ENCODE measurements at regions not wholly inside any gene's neighbourhood (a gene's known extent, or its start where the extent isn't known, plus 50 kb on each side); places are given as distances from the start of the nearest gene placed in this dataset.
A peak's percentile ranks its signal among the peaks of the same experiment; 100 is the strongest.
"Not testable (repeated sequence)": the region's sequence is repeated elsewhere in the genome, so short reads cannot be mapped to it uniquely, and the experiment has no call there.

DNA sequence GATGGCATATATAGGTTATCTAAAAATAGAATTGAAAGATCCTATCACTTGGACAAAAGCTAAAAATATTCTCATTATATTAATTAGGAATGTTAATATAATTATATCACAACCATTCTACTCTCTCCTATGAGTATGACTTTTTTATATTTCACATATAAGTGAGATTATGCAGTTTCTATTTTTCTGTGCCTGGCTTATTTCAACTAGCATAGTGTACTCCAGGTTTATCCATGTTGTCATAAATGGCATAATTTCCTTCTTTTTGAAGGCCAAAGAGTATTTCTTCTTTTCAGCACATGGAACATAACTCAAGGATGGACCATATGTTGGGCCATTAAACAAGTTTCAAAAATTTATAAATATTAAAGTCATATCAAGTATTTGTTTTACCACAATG, 421.2 kb upstream of the CTSO start:
- peaks cover 10% of the 10 kb centered on the region; the same call in 1 of the 2 replicates for H3K36me3 Mint-ChIP-seq (ENCODE audit: low read depth)
- no peaks in the 10 kb centered on the region for H3K9me3 Mint-ChIP-seq
- no peak overlapping the region for H3K4me3 Mint-ChIP-seq
- DNase-seq: no peak
- TF ChIP-seq, protein P1, sequence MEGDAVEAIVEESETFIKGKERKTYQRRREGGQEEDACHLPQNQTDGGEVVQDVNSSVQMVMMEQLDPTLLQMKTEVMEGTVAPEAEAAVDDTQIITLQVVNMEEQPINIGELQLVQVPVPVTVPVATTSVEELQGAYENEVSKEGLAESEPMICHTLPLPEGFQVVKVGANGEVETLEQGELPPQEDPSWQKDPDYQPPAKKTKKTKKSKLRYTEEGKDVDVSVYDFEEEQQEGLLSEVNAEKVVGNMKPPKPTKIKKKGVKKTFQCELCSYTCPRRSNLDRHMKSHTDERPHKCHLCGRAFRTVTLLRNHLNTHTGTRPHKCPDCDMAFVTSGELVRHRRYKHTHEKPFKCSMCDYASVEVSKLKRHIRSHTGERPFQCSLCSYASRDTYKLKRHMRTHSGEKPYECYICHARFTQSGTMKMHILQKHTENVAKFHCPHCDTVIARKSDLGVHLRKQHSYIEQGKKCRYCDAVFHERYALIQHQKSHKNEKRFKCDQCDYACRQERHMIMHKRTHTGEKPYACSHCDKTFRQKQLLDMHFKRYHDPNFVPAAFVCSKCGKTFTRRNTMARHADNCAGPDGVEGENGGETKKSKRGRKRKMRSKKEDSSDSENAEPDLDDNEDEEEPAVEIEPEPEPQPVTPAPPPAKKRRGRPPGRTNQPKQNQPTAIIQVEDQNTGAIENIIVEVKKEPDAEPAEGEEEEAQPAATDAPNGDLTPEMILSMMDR (IDR thresholded peaks at IDR 0.05): no peak
- no peak overlapping the region for H3K27ac Mint-ChIP-seq
- no peaks in the 10 kb centered on the region for H3K27me3 Mint-ChIP-seq (ENCODE audit: insufficient read depth)
- peaks cover 33% of the 10 kb centered on the region for H3K4me1 Mint-ChIP-seq (ENCODE audit: low read depth)

DNA sequence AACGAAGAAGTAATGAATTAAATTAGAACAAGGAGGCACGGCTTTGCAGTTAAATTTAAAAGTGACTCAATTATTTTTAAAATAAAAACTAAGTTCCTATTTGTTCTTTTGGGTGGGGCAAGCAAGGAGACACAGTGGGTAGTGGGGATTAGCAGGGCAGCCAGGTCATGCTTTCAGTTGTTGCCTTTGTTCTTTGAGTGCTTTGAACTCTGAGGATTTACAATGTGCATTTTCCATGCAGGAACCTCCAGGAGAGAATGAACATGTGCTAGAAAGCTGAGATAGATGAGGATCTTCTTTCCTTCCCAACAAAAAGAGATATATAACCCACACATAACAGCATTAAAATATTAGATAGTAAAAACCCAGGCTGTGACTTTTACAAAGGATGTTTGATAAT, 420.4 kb upstream of the CTSO start:
- TF ChIP-seq, protein P1 (IDR thresholded peaks at IDR 0.05): no peak
- Mint-ChIP-seq H3K27me3 (ENCODE audit: insufficient read depth) (no peaks in the 10 kb centered on the region), H3K27ac (no peak overlapping the region), H3K36me3 (ENCODE audit: low read depth) (peaks cover 10% of the 10 kb centered on the region; the same call in 1 of the 2 replicates), H3K4me3 (no peak overlapping the region), H3K9me3 (no peaks in the 10 kb centered on the region), H3K4me1 (ENCODE audit: low read depth) (peaks cover 33% of the 10 kb centered on the region)
- no peak for DNase-seq

DNA sequence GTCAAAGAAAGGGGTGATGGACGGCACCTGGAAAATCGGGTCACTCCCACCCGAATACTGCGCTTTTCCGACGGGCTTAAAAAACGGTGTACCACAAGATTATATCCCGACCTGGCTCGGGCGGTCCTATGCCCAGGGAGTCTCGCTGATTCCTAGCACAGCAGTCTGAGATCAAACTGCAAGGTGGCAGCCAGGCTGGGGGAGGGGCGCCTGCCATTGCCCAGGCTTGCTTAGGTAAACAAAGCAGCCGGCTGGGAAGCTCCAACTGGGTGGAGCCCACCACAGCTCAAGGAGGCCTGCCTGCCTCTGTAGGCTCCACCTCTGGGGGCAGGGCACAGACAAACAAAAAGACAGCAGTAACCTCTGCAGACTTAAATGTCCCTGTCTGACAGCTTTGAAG, 413.8 kb upstream of the CTSO start:
- H3K36me3 Mint-ChIP-seq (ENCODE audit: low read depth); H3K4me3 Mint-ChIP-seq; DNase-seq; H3K27me3 Mint-ChIP-seq (ENCODE audit: insufficient read depth); H3K9me3 Mint-ChIP-seq; H3K27ac Mint-ChIP-seq: not testable (repeated sequence)
- H3K4me1 Mint-ChIP-seq (ENCODE audit: low read depth): peaks cover 14% of the 10 kb centered on the region

DNA sequence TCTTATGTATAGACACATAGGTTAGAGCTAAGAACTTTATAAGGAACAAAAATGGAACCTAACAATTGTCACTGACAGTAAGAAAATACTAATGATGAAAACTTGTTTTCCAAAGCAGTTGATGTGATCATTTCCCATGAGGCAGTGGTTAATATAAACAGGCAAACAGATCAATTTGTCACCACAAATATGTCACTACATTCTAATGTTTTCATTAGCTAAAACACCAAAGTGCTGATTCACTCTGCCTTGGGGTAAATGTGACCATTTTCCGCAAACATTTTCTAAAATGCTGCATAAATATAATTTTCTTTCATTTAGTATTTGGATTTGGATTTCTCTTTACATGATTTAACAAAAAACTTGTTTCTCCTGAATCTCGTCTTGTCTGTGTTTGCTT, 408.9 kb upstream of the CTSO start:
- peak; percentile 37 for DNase-seq
- Mint-ChIP-seq H3K36me3 (ENCODE audit: low read depth) (no peaks in the 10 kb centered on the region), H3K4me1 (ENCODE audit: low read depth) (peaks cover 17% of the 10 kb centered on the region), H3K27ac (peak overlapping the region; percentile 38), H3K4me3 (no peak overlapping the region), H3K9me3 (no peaks in the 10 kb centered on the region), H3K27me3 (ENCODE audit: insufficient read depth) (no peaks in the 10 kb centered on the region)
- TF ChIP-seq, protein P1 (IDR thresholded peaks at IDR 0.05): no peak

DNA sequence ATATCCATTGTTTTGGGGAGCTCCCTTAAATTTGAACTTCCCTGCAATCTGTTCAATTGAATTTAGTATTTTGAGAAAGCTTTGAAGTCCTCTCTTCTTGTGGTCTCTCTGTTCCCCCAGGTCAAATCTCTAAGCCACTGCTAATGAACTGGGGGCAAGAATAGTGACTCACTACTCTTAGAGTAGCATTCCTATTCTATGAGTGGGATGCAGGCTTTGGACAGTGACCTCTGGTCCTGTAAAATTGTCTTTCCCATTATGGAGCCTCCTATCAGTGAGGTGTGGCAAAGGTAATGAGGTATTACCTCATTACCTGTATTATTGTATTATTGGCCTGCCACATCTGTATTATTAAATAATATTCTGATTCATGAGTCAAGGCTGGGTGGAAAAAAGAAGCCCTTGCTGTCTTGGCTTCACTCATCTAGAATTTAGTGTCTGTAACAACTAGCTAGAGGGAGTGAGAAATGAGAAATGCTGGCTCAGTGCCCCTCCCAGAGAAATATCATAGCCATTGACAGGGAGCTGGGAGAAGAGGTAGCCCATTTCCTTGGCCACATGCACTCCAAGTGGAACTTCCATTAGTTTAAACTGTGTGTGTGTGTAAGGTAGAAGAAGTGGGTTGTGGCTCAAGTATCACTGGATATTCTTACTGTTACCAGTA, 393.9 kb upstream of the CTSO start:
- H3K4me1 Mint-ChIP-seq (ENCODE audit: low read depth): peaks cover 31% of the 10 kb centered on the region

DNA sequence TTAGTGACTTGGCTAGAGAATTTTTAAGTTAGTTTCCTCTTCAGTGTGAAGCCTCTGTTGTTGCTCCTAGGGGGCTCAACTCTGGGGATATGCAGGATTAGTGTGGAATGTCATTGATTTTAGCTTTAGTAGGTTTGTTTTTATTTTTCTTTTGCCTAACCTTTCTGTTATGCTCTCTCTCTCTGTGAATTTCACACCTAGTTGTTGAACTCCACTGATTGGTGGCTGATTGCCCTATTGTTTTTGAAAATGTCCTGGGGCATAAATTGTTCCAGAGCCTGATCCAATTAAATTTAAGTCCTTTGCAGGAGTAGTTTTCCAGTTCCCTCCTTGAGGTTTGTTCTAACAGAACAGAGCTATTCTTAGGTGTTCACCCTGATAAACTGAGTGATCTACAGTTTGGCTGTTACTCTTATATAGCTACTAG, 393.3 kb upstream of the CTSO start:
- no peak for DNase-seq
- peaks cover 31% of the 10 kb centered on the region for H3K4me1 Mint-ChIP-seq (ENCODE audit: low read depth)
- H3K9me3 Mint-ChIP-seq: no peaks in the 10 kb centered on the region
- no peak overlapping the region for H3K4me3 Mint-ChIP-seq
- H3K27me3 Mint-ChIP-seq (ENCODE audit: insufficient read depth): no peaks in the 10 kb centered on the region; the same call in 1 of the 2 replicates
- peak overlapping the region; percentile 20 for H3K27ac Mint-ChIP-seq
- H3K36me3 Mint-ChIP-seq (ENCODE audit: low read depth): no peaks in the 10 kb centered on the region
- TF ChIP-seq, protein P1 (IDR thresholded peaks at IDR 0.05): no peak

More for the DNA sequence above, 393.9 kb upstream of the CTSO start:
- H3K4me3 Mint-ChIP-seq: no peak overlapping the region
- H3K9me3 Mint-ChIP-seq: no peaks in the 10 kb centered on the region
- DNase-seq: peak; percentile 67
- H3K27ac Mint-ChIP-seq: peak overlapping the region; percentile 20
- no peaks in the 10 kb centered on the region for H3K36me3 Mint-ChIP-seq (ENCODE audit: low read depth)
- TF ChIP-seq, protein P1 (IDR thresholded peaks at IDR 0.05): peak; percentile 24; the same call in 1 of the 2 replicates
- no peaks in the 10 kb centered on the region; the same call in 1 of the 2 replicates for H3K27me3 Mint-ChIP-seq (ENCODE audit: insufficient read depth)

Data from HFFc6 (cell line).